ENCODE measurements at regions not wholly inside any gene's neighbourhood (a gene's known extent, or its start where the extent isn't known, plus 50 kb on each side); places are given as distances from the start of the nearest gene placed in this dataset.

GRCh38 chr12:83848702-83849101 lies 1063.9 kb downstream of the SLC6A15 start:
- H2AK5ac ChIP-seq (ENCODE audit: low read depth, low read length) = no peak overlapping the region
- H3K14ac ChIP-seq (replicated peaks; ENCODE audit: low read depth, low read length) = no peak overlapping the region
- intact Hi-C loops (cut with micrococcal nuclease) = no loop called here
- H3K23ac ChIP-seq (ENCODE audit: low read depth, low read length) = no peak overlapping the region
- no peak overlapping the region for H3K18ac ChIP-seq (ENCODE audit: low read depth, low read length)
- no peak overlapping the region for H3K4me2 ChIP-seq (ENCODE audit: low read depth, low read length)
- H3K9me1 ChIP-seq (ENCODE audit: insufficient read depth, low read length) = no peaks in the 10 kb centered on the region
- DNase-seq (no peak), ATAC-seq (ENCODE audit: low read depth) (no peak)
- H2BK120ac ChIP-seq (ENCODE audit: low read depth, low read length) = no peak overlapping the region
- no peak overlapping the region for H2AFZ ChIP-seq (replicated peaks; ENCODE audit: low read length, poor library complexity)
- WGBS, 2 experiments (ENCODE audit: extremely low coverage in 2 of 2, insufficient read length in 1 of 2) = no CpG with 5 or more reads among the region's 1 CpG
- TF ChIP-seq RFX5 (IDR thresholded peaks at IDR 0.05; ENCODE audit: low read depth, low read length) = no peak
- no peak for TF ChIP-seq MAFK (IDR thresholded peaks at IDR 0.05; ENCODE audit: low read depth, low read length)
- no peak for TF ChIP-seq CHD1 (IDR thresholded peaks at IDR 0.05; ENCODE audit: low read depth, low read length)
- no peak for TF ChIP-seq SMC3 (IDR thresholded peaks at IDR 0.05; ENCODE audit: low read depth, low read length)
- TF ChIP-seq RAD21 (IDR thresholded peaks at IDR 0.05; ENCODE audit: low read length) = no peak
- H2BK20ac ChIP-seq (ENCODE audit: low read depth, low read length) = no peak overlapping the region
- no peak overlapping the region for H3K27ac ChIP-seq (ENCODE audit: insufficient read depth, low read length)
- H3K27me3 ChIP-seq (ENCODE audit: control insufficient read depth, insufficient read depth, low read length) = no peaks in the 10 kb centered on the region
- in situ Hi-C loops (cut with MboI; ENCODE audit: low sequenced_read_pairs) = no loop called here
- H4K20me1 ChIP-seq (ENCODE audit: insufficient read depth, low read length) = no peaks in the 10 kb centered on the region
- no peak overlapping the region for H3K56ac ChIP-seq (ENCODE audit: extremely low read depth, insufficient read depth, low read length)
- no peaks in the 10 kb centered on the region for H3K9me3 ChIP-seq (ENCODE audit: control insufficient read depth, insufficient read depth, low read length)
- no peaks in the 10 kb centered on the region for H3K36me3 ChIP-seq (ENCODE audit: control insufficient read depth, insufficient read depth, low read length)
- H3K4ac ChIP-seq (ENCODE audit: low read depth, low read length) = no peak overlapping the region
- ChIA-PET POLR2A (ENCODE audit: unreplicated experiment) (no interaction called here), CTCF (no interaction called here)
- dilution Hi-C loops (cut with HindIII; ENCODE audit: low sequenced_read_pairs, unreplicated experiment) = no loop called here
- H3K4me1 ChIP-seq (ENCODE audit: control insufficient read depth, insufficient read depth, low read length) = no peaks in the 10 kb centered on the region
- H4K5ac ChIP-seq (ENCODE audit: low read depth, low read length) = no peak overlapping the region
- H3K79me1 ChIP-seq (ENCODE audit: low read depth in 1 of 2, low read length in 2 of 2) = no peaks in the 10 kb centered on the region
- no TSS peak for BruUV-seq (replicated peaks)
- no peak overlapping the region for H3K9ac ChIP-seq (ENCODE audit: low read depth, low read length)
- no peak overlapping the region for H4K91ac ChIP-seq (ENCODE audit: insufficient read depth, low read depth, low read length)
- no peak overlapping the region for H4K8ac ChIP-seq (ENCODE audit: low read depth in 2 of 2, low read length in 2 of 2)
- no peak overlapping the region for H2BK15ac ChIP-seq (ENCODE audit: low read depth, low read length)
- no peak overlapping the region for H3K4me3 ChIP-seq (ENCODE audit: insufficient read depth, low read depth, low read length)
- no peak overlapping the region for H2BK5ac ChIP-seq (ENCODE audit: low read depth, low read length, poor library complexity, severe bottlenecking)
- H2AK9ac ChIP-seq (replicated peaks; ENCODE audit: low read depth, low read length, poor library complexity) = no peak overlapping the region

Measured in IMR-90 (cell line).